NT2/D1 (cell line): ENCODE measurements at regions not wholly inside any gene's neighbourhood (a gene's known extent, or its start where the extent isn't known, plus 50 kb on each side); places are given as distances from the start of the nearest gene placed in this dataset.

Source experiments
- DNase-seq: peaks from one replicate; pipeline ENCODE4 v3.0.0-alpha.2; 2011; ENCODE audit warnings: low read depth, low spot score
- H3K27me3 ChIP-seq: 2 replicates; pipeline ENCODE4 v1.6.0; 2011; ENCODE audit warnings: mild to moderate bottlenecking; ENCODE audit not compliant: insufficient read length, insufficient read depth
- H3K36me3 ChIP-seq: 2 replicates; pipeline ENCODE4 v1.6.1; 2011; ENCODE audit warnings: mild to moderate bottlenecking, low read length, mixed read lengths; ENCODE audit not compliant: insufficient read depth, insufficient read length
- H3K4me1 ChIP-seq: 2 replicates; pipeline ENCODE4 v1.5.1; 2011; ENCODE audit not compliant: insufficient read depth, insufficient read length
- H3K4me3 ChIP-seq: 2 replicates; pipeline ENCODE4 v1.5.1; 2011; ENCODE audit warnings: low read depth; ENCODE audit not compliant: insufficient read length
- H3K9ac ChIP-seq: 2 replicates; pipeline ENCODE4 v1.6.0; 2011; ENCODE audit warnings: low read depth; ENCODE audit not compliant: insufficient read length
- H3K9me3 ChIP-seq: 2 replicates; pipeline ENCODE4 v1.5.1; 2011; ENCODE audit warnings: mild to moderate bottlenecking, low read length; ENCODE audit not compliant: insufficient read depth
- SUZ12 ChIP-seq: IDR thresholded peaks from 2 replicates; pipeline ENCODE4 v1.6.1; 2011; ENCODE audit not compliant: insufficient read length, insufficient read depth; ENCODE audit errors: extremely low read depth
- YY1 ChIP-seq: IDR thresholded peaks from 2 replicates; pipeline ENCODE4 v1.6.1; 2011; ENCODE audit not compliant: insufficient read length, insufficient read depth
- ZNF274 ChIP-seq: IDR thresholded peaks from 2 replicates; pipeline ENCODE4 v1.6.1; 2011; ENCODE audit warnings: mild to moderate bottlenecking, low read depth, low read length

GRCh38 chr2:223465793-223466192 is 136.4 kb downstream of the SCG2 start:
- no peak for DNase-seq
- Histone ChIP-seq H3K36me3 (no peaks in the 10 kb centered on the region), H3K4me3 (no peak overlapping the region), H3K9ac (no peak overlapping the region), H3K9me3 (no peaks in the 10 kb centered on the region), H3K27me3 (no peaks in the 10 kb centered on the region), H3K4me1 (no peaks in the 10 kb centered on the region)
- TF ChIP-seq ZNF274 (no peak), YY1 (no peak), SUZ12 (no peak)

GRCh38 chr2:223467196-223467595 is 135.0 kb downstream of the SCG2 start:
- DNase-seq, result no peak
- Histone ChIP-seq H3K27me3 (no peaks in the 10 kb centered on the region), H3K4me3 (no peak overlapping the region), H3K36me3 (no peaks in the 10 kb centered on the region), H3K9me3 (no peaks in the 10 kb centered on the region), H3K4me1 (no peaks in the 10 kb centered on the region), H3K9ac (no peak overlapping the region)
- TF ChIP-seq YY1, result no peak
- no peak for TF ChIP-seq ZNF274
- TF ChIP-seq SUZ12, result no peak

GRCh38 chr2:223469270-223470046 is 132.7 kb downstream of the SCG2 start:
- H3K27me3 ChIP-seq, result no peaks in the 10 kb centered on the region
- H3K36me3 ChIP-seq, result no peaks in the 10 kb centered on the region
- H3K4me3 ChIP-seq, result no peak overlapping the region
- no peaks in the 10 kb centered on the region for H3K9me3 ChIP-seq
- no peaks in the 10 kb centered on the region for H3K4me1 ChIP-seq
- H3K9ac ChIP-seq, result no peak overlapping the region
- DNase-seq, result no peak
- TF ChIP-seq YY1 (no peak), ZNF274 (no peak), SUZ12 (no peak)

GRCh38 chr2:223470602-223471001 is 131.6 kb downstream of the SCG2 start:
- H3K9me3 ChIP-seq, result no peaks in the 10 kb centered on the region
- TF ChIP-seq YY1 (no peak), ZNF274 (no peak), SUZ12 (no peak)
- H3K27me3 ChIP-seq, result no peaks in the 10 kb centered on the region
- H3K4me3 ChIP-seq, result no peak overlapping the region
- no peak for DNase-seq
- no peak overlapping the region for H3K9ac ChIP-seq
- H3K36me3 ChIP-seq, result no peaks in the 10 kb centered on the region
- H3K4me1 ChIP-seq, result no peaks in the 10 kb centered on the region

GRCh38 chr2:223472771-223473170 is 129.4 kb downstream of the SCG2 start:
- DNase-seq, result no peak
- Histone ChIP-seq H3K4me1 (no peaks in the 10 kb centered on the region), H3K4me3 (no peak overlapping the region), H3K27me3 (no peaks in the 10 kb centered on the region), H3K36me3 (no peaks in the 10 kb centered on the region), H3K9me3 (no peaks in the 10 kb centered on the region), H3K9ac (no peak overlapping the region)
- TF ChIP-seq SUZ12, result no peak
- no peak for TF ChIP-seq ZNF274
- no peak for TF ChIP-seq YY1

- no peaks in the 10 kb centered on the region for H3K9me3 ChIP-seq
- no peak overlapping the region for H3K4me3 ChIP-seq
- TF ChIP-seq SUZ12, result no peak
- TF ChIP-seq YY1, result no peak
- TF ChIP-seq ZNF274, result no peak
- H3K27me3 ChIP-seq, result no peaks in the 10 kb centered on the region
- no peaks in the 10 kb centered on the region for H3K36me3 ChIP-seq
- no peak overlapping the region for H3K9ac ChIP-seq
- no peaks in the 10 kb centered on the region for H3K4me1 ChIP-seq
- DNase-seq, result no peak
Measured at GRCh38 chr2:223474893-223475292, 127.3 kb downstream of the SCG2 start.

GRCh38 chr2:223475901-223476300 is 126.3 kb downstream of the SCG2 start:
- no peaks in the 10 kb centered on the region for H3K4me1 ChIP-seq
- H3K9me3 ChIP-seq, result no peaks in the 10 kb centered on the region
- no peaks in the 10 kb centered on the region for H3K36me3 ChIP-seq
- no peak for DNase-seq
- H3K4me3 ChIP-seq, result no peak overlapping the region
- H3K9ac ChIP-seq, result no peak overlapping the region
- TF ChIP-seq SUZ12, result no peak
- TF ChIP-seq ZNF274, result no peak
- no peak for TF ChIP-seq YY1
- H3K27me3 ChIP-seq, result no peaks in the 10 kb centered on the region
